GM18511 (cell line): ENCODE measurements at regions not wholly inside any gene's neighbourhood (a gene's known extent, or its start where the extent isn't known, plus 50 kb on each side); places are given as distances from the start of the nearest gene placed in this dataset.

Source experiments
- ATAC-seq: cut with Tn5 transposase; IDR thresholded peaks from one replicate; pipeline ENCODE4 v1.9.1; 2021; ENCODE audit warnings: mild to moderate bottlenecking, moderate library complexity; ENCODE audit not compliant: unreplicated experiment

- no peak for ATAC-seq
These were observed 306.7 kb upstream of the ROBO2 start for GRCh38 chr3:76733073-76733759.

GRCh38 chr3:76735152-76735551 is 304.7 kb upstream of the ROBO2 start:
- no peak for ATAC-seq

- no peak for ATAC-seq
These were observed 286.3 kb upstream of the ROBO2 start for GRCh38 chr3:76753599-76753998.

GRCh38 chr3:76754247-76754646 is 285.7 kb upstream of the ROBO2 start:
- no peak for ATAC-seq

GRCh38 chr3:76756577-76756976 is 283.3 kb upstream of the ROBO2 start:
- ATAC-seq = no peak

- no peak for ATAC-seq
These were observed 279.6 kb upstream of the ROBO2 start for GRCh38 chr3:76760336-76760735.

GRCh38 chr3:76765511-76765910 is 274.4 kb upstream of the ROBO2 start:
- no peak for ATAC-seq

- ATAC-seq = no peak
These were observed 271.0 kb upstream of the ROBO2 start for GRCh38 chr3:76768912-76769311.

GRCh38 chr3:76776927-76777326 is 263.0 kb upstream of the ROBO2 start:
- ATAC-seq = no peak

GRCh38 chr3:76788206-76788605 is 251.7 kb upstream of the ROBO2 start:
- ATAC-seq = no peak

- ATAC-seq = no peak
These were observed 250.7 kb upstream of the ROBO2 start for GRCh38 chr3:76789237-76789636.

GRCh38 chr3:76811418-76811817 is 228.5 kb upstream of the ROBO2 start:
- ATAC-seq = no peak

GRCh38 chr3:76812649-76813242 is 227.2 kb upstream of the ROBO2 start:
- no peak for ATAC-seq

- ATAC-seq = no peak
These were observed 224.3 kb upstream of the ROBO2 start for GRCh38 chr3:76815561-76815960.

GRCh38 chr3:76820481-76820880 is 219.4 kb upstream of the ROBO2 start:
- ATAC-seq = no peak

GRCh38 chr3:76824658-76825240 is 215.2 kb upstream of the ROBO2 start:
- ATAC-seq = no peak

- ATAC-seq = no peak
These were observed 213.0 kb upstream of the ROBO2 start for GRCh38 chr3:76826861-76827260.

- ATAC-seq = no peak
These were observed 212.1 kb upstream of the ROBO2 start for GRCh38 chr3:76827701-76828226.

- ATAC-seq = no peak
These were observed 205.2 kb upstream of the ROBO2 start for GRCh38 chr3:76834657-76835056.

- ATAC-seq = no peak
These were observed 198.2 kb upstream of the ROBO2 start for GRCh38 chr3:76841747-76842146.

- ATAC-seq = no peak
These were observed 197.7 kb upstream of the ROBO2 start for GRCh38 chr3:76842216-76842615.

GRCh38 chr3:76855451-76855850 is 184.4 kb upstream of the ROBO2 start:
- ATAC-seq = no peak
